WTC11 (cell line): ENCODE measurements at regions not wholly inside any gene's neighbourhood (a gene's known extent, or its start where the extent isn't known, plus 50 kb on each side); places are given as distances from the start of the nearest gene placed in this dataset.

Source experiments
- ATAC-seq: fragments of 200-7000 bp; cut with Tn5 transposase; 2 replicates; pipeline ENCODE4 v1.10.0; 2021; ENCODE audit warnings: mild to moderate bottlenecking, moderate library complexity
- CTCF ChIA-PET: fragments of 300-600 bp; sonication (Branson Sonifier 250); formaldehyde crosslinking; loops from one replicate; lab custom pipeline; 2021; ENCODE audit warnings: antibody characterized with exemption; lab: Charles Lee
- POLR2A ChIA-PET: fragments of 350-600 bp; sonication (Branson Sonifier 250); formaldehyde crosslinking; loops from one replicate; lab custom pipeline; 2021; ENCODE audit warnings: antibody characterized with exemption; lab: Charles Lee
- DNase-seq: peaks from one replicate; pipeline ENCODE4 v3.0.0; 2021; ENCODE audit warnings: low spot score
- H3K27ac Mint-ChIP-seq: 2 replicates; pipeline ENCODE4 v1.8.0; 2021; ENCODE audit warnings: mixed read lengths
- H3K27me3 Mint-ChIP-seq: 2 replicates; pipeline ENCODE4 v1.8.0; 2021; ENCODE audit warnings: low read depth, mild to moderate bottlenecking, moderate library complexity, mixed read lengths
- H3K36me3 Mint-ChIP-seq: 2 replicates; pipeline ENCODE4 v1.8.0; 2021; ENCODE audit warnings: mixed read lengths
- H3K4me1 Mint-ChIP-seq: 2 replicates; pipeline ENCODE4 v1.8.0; 2022; ENCODE audit warnings: mixed read lengths
- H3K4me3 Mint-ChIP-seq: 2 replicates; pipeline ENCODE4 v1.8.0; 2021; ENCODE audit warnings: mild to moderate bottlenecking, moderate library complexity, mixed read lengths
- H3K9me3 Mint-ChIP-seq: 2 replicates; pipeline ENCODE4 v1.8.0; 2021; ENCODE audit warnings: mixed read lengths
- E2F5 ChIP-seq: sonication (generic); formaldehyde crosslinking; IDR thresholded peaks from 2 replicates; pipeline ENCODE4 v1.8.1; 2022; ENCODE audit warnings: mild to moderate bottlenecking, moderate library complexity, missing genetic modification reagents
- FOXK1 ChIP-seq: sonication (generic); formaldehyde crosslinking; IDR thresholded peaks from 2 replicates; pipeline ENCODE4 v1.8.0; 2022; ENCODE audit warnings: mild to moderate bottlenecking, moderate library complexity, missing genetic modification reagents
- GRHL2 ChIP-seq: fragments of 250-450 bp; sonication (Bioruptor Pico); IDR thresholded peaks from 2 replicates; pipeline ENCODE4 v1.8.0; 2022; ENCODE audit warnings: mild to moderate bottlenecking, moderate library complexity; ENCODE audit not compliant: insufficient replicate concordance, severe bottlenecking
- HMGA2 ChIP-seq: fragments of 250-450 bp; sonication (Bioruptor Pico); IDR thresholded peaks from 2 replicates; pipeline ENCODE4 v1.4.0; 2021; ENCODE audit warnings: mild to moderate bottlenecking, moderate library complexity
- HMGXB4 ChIP-seq: sonication (generic); formaldehyde crosslinking; IDR thresholded peaks from 2 replicates; pipeline ENCODE4 v1.8.1; 2023; ENCODE audit warnings: mild to moderate bottlenecking, moderate library complexity, missing genetic modification reagents
- JUN ChIP-seq: sonication (generic); formaldehyde crosslinking; IDR thresholded peaks from 2 replicates; pipeline ENCODE4 v1.8.0; 2023; ENCODE audit warnings: mild to moderate bottlenecking, missing genetic modification reagents
- MAX ChIP-seq: sonication (generic); formaldehyde crosslinking; IDR thresholded peaks from 2 replicates; pipeline ENCODE4 v1.8.0; 2022; ENCODE audit warnings: mild to moderate bottlenecking, missing genetic modification reagents
- NFYB ChIP-seq: sonication (generic); formaldehyde crosslinking; conservative IDR thresholded peaks from 2 replicates; pipeline ENCODE4 v1.8.0; 2022; ENCODE audit warnings: low read depth, missing genetic modification reagents
- NR1H2 ChIP-seq: sonication (generic); formaldehyde crosslinking; IDR thresholded peaks from 2 replicates; pipeline ENCODE4 v1.9.0; 2021; ENCODE audit warnings: mild to moderate bottlenecking, moderate library complexity, missing genetic modification reagents
- PRDM15 ChIP-seq: sonication (generic); formaldehyde crosslinking; IDR thresholded peaks from 2 replicates; pipeline ENCODE4 v1.8.0; 2022; ENCODE audit warnings: missing genetic modification reagents
- PRRX2 ChIP-seq: fragments of 250-450 bp; sonication (Bioruptor Pico); IDR thresholded peaks from 2 replicates; pipeline ENCODE4 v1.8.0; 2021; ENCODE audit warnings: mild to moderate bottlenecking
- SMAD4 ChIP-seq: sonication (generic); formaldehyde crosslinking; IDR thresholded peaks from 2 replicates; pipeline ENCODE4 v1.8.0; 2022; ENCODE audit warnings: mild to moderate bottlenecking, missing genetic modification reagents
- TCF7 ChIP-seq: sonication (generic); formaldehyde crosslinking; IDR thresholded peaks from 2 replicates; pipeline ENCODE4 v1.8.0; 2022; ENCODE audit warnings: mild to moderate bottlenecking, low read depth, missing genetic modification reagents, moderate library complexity
- TEAD4 ChIP-seq: sonication (generic); formaldehyde crosslinking; IDR thresholded peaks from 2 replicates; pipeline ENCODE4 v1.8.0; 2022; ENCODE audit warnings: mild to moderate bottlenecking, missing genetic modification reagents
- USF1 ChIP-seq: sonication (generic); formaldehyde crosslinking; IDR thresholded peaks from 2 replicates; pipeline ENCODE4 v1.8.0; 2022; ENCODE audit warnings: mild to moderate bottlenecking, missing genetic modification reagents
- ZMAT4 ChIP-seq: fragments of 250-450 bp; sonication (Bioruptor Pico); IDR thresholded peaks from 2 replicates; pipeline ENCODE4 v1.9.0; 2021; ENCODE audit warnings: mild to moderate bottlenecking
- ZNF121 ChIP-seq: sonication (generic); formaldehyde crosslinking; IDR thresholded peaks from 2 replicates; pipeline ENCODE4 v1.8.0; 2023; ENCODE audit warnings: missing genetic modification reagents
- ZNF219 ChIP-seq: sonication (generic); formaldehyde crosslinking; IDR thresholded peaks from 2 replicates; pipeline ENCODE4 v1.8.0; 2023; ENCODE audit warnings: missing genetic modification reagents, mild to moderate bottlenecking, borderline replicate concordance
- ZNF425 ChIP-seq: fragments of 250-450 bp; sonication (Bioruptor Pico); conservative IDR thresholded peaks from 2 replicates; pipeline ENCODE4 v1.9.0; 2021; ENCODE audit warnings: mild to moderate bottlenecking

GRCh38 chr14:53501361-53502211, 348.5 kb upstream of the DDHD1 start:
- no peak for DNase-seq
- no peaks in the 10 kb centered on the region for H3K4me1 Mint-ChIP-seq
- CTCF ChIA-PET, result no interaction called here
- TF ChIP-seq PRRX2, result no peak
- TF ChIP-seq ZMAT4, result no peak
- TF ChIP-seq PRDM15 (CRISPR knock-in tag), result no peak
- no peak for TF ChIP-seq HMGXB4
- TF ChIP-seq USF1 (CRISPR knock-in tag), result no peak
- no peak for TF ChIP-seq TEAD4 (CRISPR knock-in tag)
- no peak for TF ChIP-seq FOXK1
- no peak for TF ChIP-seq MAX (CRISPR knock-in tag)
- no peak for TF ChIP-seq ZNF219
- no peak for TF ChIP-seq TCF7 (CRISPR knock-in tag)
- TF ChIP-seq NFYB (CRISPR knock-in tag), result no peak
- TF ChIP-seq, all 79 proteins: peak for 0
- Mint-ChIP-seq H3K27me3 (no peaks in the 10 kb centered on the region), H3K36me3 (peaks cover 17% of the 10 kb centered on the region), H3K27ac (no peak overlapping the region), H3K4me3 (no peak overlapping the region), H3K9me3 (peaks cover 28% of the 10 kb centered on the region)
- ATAC-seq, result no peak
- POLR2A ChIA-PET, result no interaction called here

- no peaks in the 10 kb centered on the region for H3K4me1 Mint-ChIP-seq
These were observed 347.1 kb upstream of the DDHD1 start for GRCh38 chr14:53500191-53500590.

GRCh38 chr14:53496668-53497067, 343.5 kb upstream of the DDHD1 start:
- ATAC-seq, result no peak
- Mint-ChIP-seq H3K9me3 (peaks cover 9% of the 10 kb centered on the region), H3K4me1 (peaks cover 19% of the 10 kb centered on the region), H3K4me3 (no peak overlapping the region), H3K36me3 (no peaks in the 10 kb centered on the region), H3K27ac (no peak overlapping the region), H3K27me3 (no peaks in the 10 kb centered on the region)
- no peak for DNase-seq
- POLR2A ChIA-PET, result no interaction called here
- CTCF ChIA-PET, result no interaction called here
- TF ChIP-seq NR1H2 (CRISPR knock-in tag) (no peak), ZNF425 (CRISPR knock-in tag) (no peak), HMGA2 (CRISPR knock-in tag) (no peak), NFYB (CRISPR knock-in tag) (no peak), JUN (CRISPR knock-in tag) (no peak)

More at GRCh38 chr14:53500191-53500590, 347.1 kb upstream of the DDHD1 start:
- Mint-ChIP-seq H3K36me3 (peaks cover 17% of the 10 kb centered on the region), H3K27ac (no peak overlapping the region), H3K9me3 (peaks cover 31% of the 10 kb centered on the region), H3K4me3 (no peak overlapping the region), H3K27me3 (no peaks in the 10 kb centered on the region)
- ChIA-PET CTCF (no interaction called here), POLR2A (no interaction called here)
- no peak for ATAC-seq
- TF ChIP-seq SMAD4 (CRISPR knock-in tag), result no peak
- no peak for TF ChIP-seq E2F5 (CRISPR knock-in tag)
- no peak for TF ChIP-seq ZNF121 (CRISPR knock-in tag)
- no peak for TF ChIP-seq GRHL2 (CRISPR knock-in tag)
- DNase-seq, result no peak
